Posterior cingulate gyrus (tissue), 11 donors: ENCODE measurements at regions not wholly inside any gene's neighbourhood (a gene's known extent, or its start where the extent isn't known, plus 50 kb on each side); places are given as distances from the start of the nearest gene placed in this dataset.
"Not testable (repeated sequence)": the region's sequence is repeated elsewhere in the genome, so short reads cannot be mapped to it uniquely, and the experiment has no call there.

Experiments used
- DNase-seq, 10 donors: peaks; one replicate each; pipeline versions ENCODE4 v3.0.0 to v3.0.0-alpha.2; 2020 to 2021; ENCODE audit warnings: mixed read lengths in 3 of 10
- intact Hi-C: fragments of 100-400 bp; cut with DNase I; formaldehyde crosslinking; loops from one replicate; pipeline ENCODE4 v1.15.1; 2023

GRCh38 chr1:121001090-121001726 is 111.6 kb downstream of the PPIAL4A start:
- DNase-seq, intact Hi-C loops: not testable (repeated sequence)

- DNase-seq, intact Hi-C loops: not testable (repeated sequence)
These were observed 113.7 kb downstream of the PPIAL4A start for GRCh38 chr1:121003230-121003629.

GRCh38 chr1:121006826-121007225 is 117.3 kb downstream of the PPIAL4A start:
- intact Hi-C loops, DNase-seq: not testable (repeated sequence)

GRCh38 chr1:121007755-121008154 is 118.2 kb downstream of the PPIAL4A start:
- DNase-seq = peak in 2 of 10 donors; percentile 19 to 29

GRCh38 chr1:121008512-121009215 is 119.1 kb downstream of the PPIAL4A start:
- intact Hi-C loops = not testable (repeated sequence)
- DNase-seq = peak in 1 of 10 donors; percentile 82

More at GRCh38 chr1:121007755-121008154, 118.2 kb downstream of the PPIAL4A start:
- intact Hi-C loops = not testable (repeated sequence)

- DNase-seq = peak in 3 of 10 donors; percentile 23 to 67 (median 31)
- intact Hi-C loops = not testable (repeated sequence)
These were observed 119.9 kb downstream of the PPIAL4A start for GRCh38 chr1:121009216-121010057.

DNA sequence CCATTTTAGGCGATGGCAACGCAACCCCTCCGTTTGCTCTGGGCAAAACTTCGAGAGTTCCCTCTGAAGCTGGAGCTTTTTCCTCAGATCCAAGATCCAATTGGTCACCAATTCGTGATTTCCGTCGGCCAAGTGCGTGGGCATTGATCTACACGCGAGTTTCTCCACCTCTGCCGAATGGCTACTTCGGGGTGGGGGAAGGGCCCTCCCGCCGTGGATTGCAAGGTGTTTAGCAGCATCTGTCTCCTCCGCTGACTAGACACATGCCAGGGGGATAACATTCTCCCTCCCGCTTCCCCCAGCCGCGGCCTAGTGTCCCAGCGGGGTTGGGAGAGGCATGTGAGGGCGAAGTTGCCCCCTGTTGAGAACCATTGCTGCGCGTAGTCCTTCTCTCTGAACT is 120.6 kb downstream of the PPIAL4A start:
- peak in 1 of 10 donors; percentile 67 for DNase-seq
- intact Hi-C loops = not testable (repeated sequence)

DNA sequence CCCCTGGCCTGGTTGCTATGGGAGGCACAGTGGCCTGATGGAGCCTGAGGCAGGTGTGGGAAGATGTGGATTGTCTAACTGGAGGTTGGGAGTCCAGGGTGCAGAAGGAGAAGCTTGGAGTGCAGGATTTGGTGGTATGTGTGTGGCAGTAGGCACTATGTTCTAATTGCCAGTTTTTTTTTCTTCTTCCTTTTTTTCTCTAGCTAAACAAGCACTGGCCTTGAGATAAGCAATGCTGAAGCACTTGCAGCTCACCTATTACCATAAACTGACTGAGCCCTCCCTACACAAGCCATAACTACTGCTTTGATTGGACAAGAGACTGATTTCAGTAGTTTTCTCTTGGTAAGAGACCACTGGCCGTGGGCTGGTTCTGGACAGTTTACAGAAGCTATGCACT is 123.6 kb downstream of the PPIAL4A start:
- intact Hi-C loops = not testable (repeated sequence)

GRCh38 chr1:121016182-121017028 is 126.8 kb downstream of the PPIAL4A start:
- DNase-seq = peak in 3 of 10 donors; percentile 12 to 80 (median 21)
- intact Hi-C loops = not testable (repeated sequence)

More for the DNA sequence above, 123.6 kb downstream of the PPIAL4A start:
- not testable (repeated sequence) for DNase-seq

DNA sequence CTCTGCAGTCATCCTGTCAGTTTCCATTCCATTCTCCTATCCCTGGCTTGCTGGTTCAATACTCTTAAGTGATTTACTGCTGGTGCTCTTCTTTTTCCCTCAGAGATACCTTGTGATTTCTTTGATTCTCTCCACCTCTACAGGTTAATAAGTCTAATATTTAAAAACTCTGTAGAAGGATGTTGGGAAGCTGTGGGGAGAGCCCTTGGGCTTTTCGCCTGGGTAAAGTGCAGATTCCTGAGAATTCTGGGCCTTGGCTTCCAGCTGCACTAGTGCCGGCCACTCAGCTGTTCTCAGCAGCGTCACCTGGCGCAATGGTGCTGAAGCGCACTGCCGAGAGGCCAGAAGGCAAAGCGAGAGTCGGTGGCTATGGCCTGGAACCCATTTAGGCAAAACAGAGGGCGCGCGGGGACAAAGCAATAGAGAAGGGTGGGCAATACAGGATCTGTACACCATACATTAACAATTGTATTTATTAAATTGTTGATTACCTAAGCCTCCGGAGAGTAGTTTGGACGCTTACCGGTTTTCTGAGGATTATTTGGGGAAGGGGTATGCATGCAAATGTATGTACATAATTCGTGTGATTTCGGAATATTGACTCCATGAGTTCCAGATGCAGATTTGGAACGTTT is 130.3 kb downstream of the PPIAL4A start:
- DNase-seq, intact Hi-C loops: not testable (repeated sequence)

- intact Hi-C loops = not testable (repeated sequence)
- peak in 5 of 10 donors; percentile 5 to 39 (median 31) for DNase-seq
These were observed 131.0 kb downstream of the PPIAL4A start for GRCh38 chr1:121020350-121021236.

DNA sequence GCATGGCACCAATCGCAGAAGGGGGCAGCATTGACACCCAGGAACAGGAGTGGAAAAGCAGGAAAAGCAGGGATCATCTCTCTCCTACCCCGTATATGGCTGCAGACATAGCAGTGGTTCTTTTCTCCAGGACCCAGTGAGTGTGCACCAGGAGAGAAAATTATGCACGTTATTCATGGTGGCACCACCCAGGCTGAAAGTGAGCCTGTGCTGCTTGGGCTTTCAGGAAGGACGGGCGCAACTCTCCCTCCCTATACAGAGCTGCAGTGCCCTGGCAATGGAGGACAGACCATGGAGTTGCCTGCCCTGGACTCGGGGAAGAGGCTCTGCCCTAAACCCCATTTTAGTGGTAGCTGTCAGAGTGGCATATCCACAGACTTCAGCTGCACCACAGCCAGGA is 132.1 kb downstream of the PPIAL4A start:
- DNase-seq = peak in 1 of 10 donors; percentile 42
- intact Hi-C loops = not testable (repeated sequence)

- DNase-seq, intact Hi-C loops: not testable (repeated sequence)
These were observed 143.4 kb downstream of the PPIAL4A start for GRCh38 chr1:121032878-121033494.

- intact Hi-C loops, DNase-seq: not testable (repeated sequence)
These were observed 147.2 kb downstream of the PPIAL4A start for GRCh38 chr1:121036792-121037191.

GRCh38 chr1:121040974-121041373 is 143.2 kb downstream of the FAM72B start:
- DNase-seq = not testable (repeated sequence)

GRCh38 chr1:121041497-121041896 is 142.6 kb downstream of the FAM72B start:
- intact Hi-C loops, DNase-seq: not testable (repeated sequence)

More at GRCh38 chr1:121040974-121041373, 143.2 kb downstream of the FAM72B start:
- intact Hi-C loops = not testable (repeated sequence)

GRCh38 chr1:121042882-121043281 is 141.3 kb downstream of the FAM72B start:
- intact Hi-C loops, DNase-seq: not testable (repeated sequence)

- DNase-seq, intact Hi-C loops: not testable (repeated sequence)
These were observed 135.8 kb downstream of the FAM72B start for GRCh38 chr1:121048293-121048752.
